KMS-11 (cell line): ENCODE measurements at regions not wholly inside any gene's neighbourhood (a gene's known extent, or its start where the extent isn't known, plus 50 kb on each side); places are given as distances from the start of the nearest gene placed in this dataset.

Source experiments
- H2AFZ ChIP-seq: fragments of 200-600 bp; sonication (generic); 2 replicates; pipeline ENCODE4 v1.6.1; 2016; ENCODE audit warnings: antibody characterized with exemption, mixed run types, low read depth
- H3K27ac ChIP-seq: fragments of 200-600 bp; sonication (generic); 2 replicates; pipeline ENCODE4 v1.6.1; 2016; ENCODE audit warnings: mild to moderate bottlenecking, mixed run types
- H3K27me3 ChIP-seq: fragments of 200-600 bp; sonication (generic); 2 replicates; pipeline ENCODE4 v1.6.1; 2017; ENCODE audit warnings: mild to moderate bottlenecking, low read depth, mixed run types, moderate library complexity; ENCODE audit not compliant: insufficient read depth
- H3K36me3 ChIP-seq: fragments of 200-600 bp; sonication (generic); 2 replicates; pipeline ENCODE4 v1.6.1; 2017; ENCODE audit warnings: mild to moderate bottlenecking, mixed run types; ENCODE audit not compliant: insufficient read depth
- H3K4me1 ChIP-seq: fragments of 200-600 bp; sonication (generic); 2 replicates; pipeline ENCODE4 v1.6.1; 2016; ENCODE audit warnings: mild to moderate bottlenecking, low read depth, mixed run types; ENCODE audit not compliant: poor library complexity, severe bottlenecking
- H3K4me2 ChIP-seq: fragments of 200-600 bp; sonication (generic); 2 replicates; pipeline ENCODE4 v1.7.0; 2016; ENCODE audit warnings: mild to moderate bottlenecking, mixed run types
- H3K4me3 ChIP-seq: fragments of 200-600 bp; sonication (generic); IDR thresholded peaks from 2 replicates; pipeline ENCODE4 v1.6.1; 2017; ENCODE audit warnings: low read depth, low read length, mixed read lengths; ENCODE audit not compliant: insufficient read depth
- H3K79me2 ChIP-seq: fragments of 200-600 bp; sonication (generic); 2 replicates; pipeline ENCODE4 v1.6.1; 2016; ENCODE audit warnings: low read depth, mixed run types; ENCODE audit not compliant: insufficient read depth
- H3K9ac ChIP-seq: fragments of 200-600 bp; sonication (generic); 2 replicates; pipeline ENCODE4 v1.6.1; 2016; ENCODE audit warnings: mild to moderate bottlenecking, mixed run types
- H4K20me1 ChIP-seq: fragments of 200-600 bp; sonication (generic); 2 replicates; pipeline ENCODE4 v1.6.1; 2016; ENCODE audit warnings: mild to moderate bottlenecking, mixed run types; ENCODE audit not compliant: insufficient read depth
- CTCF ChIP-seq: fragments of 200-600 bp; sonication (generic); conservative IDR thresholded peaks from 2 replicates; pipeline ENCODE4 v1.6.1; 2017; ENCODE audit warnings: low read depth, mild to moderate bottlenecking, antibody characterized with exemption, low read length, moderate library complexity, mixed read lengths

GRCh38 chr6:117761610-117762009 is 86.3 kb downstream of the NUS1 start:
- H3K4me3 ChIP-seq = no peak overlapping the region
- H3K79me2 ChIP-seq = no peaks in the 10 kb centered on the region
- TF ChIP-seq CTCF = no peak
- no peak overlapping the region for H3K9ac ChIP-seq
- no peaks in the 10 kb centered on the region for H3K36me3 ChIP-seq
- no peaks in the 10 kb centered on the region for H3K4me1 ChIP-seq
- no peak overlapping the region for H3K27ac ChIP-seq
- H4K20me1 ChIP-seq = no peaks in the 10 kb centered on the region
- H3K4me2 ChIP-seq = no peak overlapping the region
- H2AFZ ChIP-seq = no peak overlapping the region
- H3K27me3 ChIP-seq = no peaks in the 10 kb centered on the region

GRCh38 chr6:117771403-117771802 is 96.1 kb downstream of the NUS1 start:
- no peaks in the 10 kb centered on the region for H3K27me3 ChIP-seq
- H3K4me1 ChIP-seq = peaks cover 5% of the 10 kb centered on the region
- no peak overlapping the region for H3K27ac ChIP-seq
- H3K4me2 ChIP-seq = no peak overlapping the region
- H3K9ac ChIP-seq = no peak overlapping the region
- H3K4me3 ChIP-seq = no peak overlapping the region
- no peak overlapping the region for H2AFZ ChIP-seq
- TF ChIP-seq CTCF = no peak
- no peaks in the 10 kb centered on the region for H3K79me2 ChIP-seq
- no peaks in the 10 kb centered on the region for H4K20me1 ChIP-seq
- H3K36me3 ChIP-seq = no peaks in the 10 kb centered on the region

- Histone ChIP-seq H4K20me1 (no peaks in the 10 kb centered on the region), H2AFZ (no peak overlapping the region), H3K9ac (no peak overlapping the region), H3K79me2 (no peaks in the 10 kb centered on the region), H3K4me2 (no peak overlapping the region), H3K4me3 (no peak overlapping the region), H3K4me1 (peaks cover 5% of the 10 kb centered on the region), H3K36me3 (no peaks in the 10 kb centered on the region), H3K27ac (no peak overlapping the region), H3K27me3 (no peaks in the 10 kb centered on the region)
- TF ChIP-seq CTCF = no peak
These were observed 101.2 kb downstream of the NUS1 start for GRCh38 chr6:117776441-117776840.

GRCh38 chr6:117781550-117781949 is 106.3 kb downstream of the NUS1 start:
- H3K4me3 ChIP-seq = no peak overlapping the region
- H3K27ac ChIP-seq = no peak overlapping the region
- no peaks in the 10 kb centered on the region for H3K27me3 ChIP-seq
- H2AFZ ChIP-seq = no peak overlapping the region
- no peak for TF ChIP-seq CTCF
- H3K9ac ChIP-seq = no peak overlapping the region
- H4K20me1 ChIP-seq = no peaks in the 10 kb centered on the region
- no peaks in the 10 kb centered on the region for H3K79me2 ChIP-seq
- no peak overlapping the region for H3K4me2 ChIP-seq
- no peaks in the 10 kb centered on the region for H3K4me1 ChIP-seq
- no peaks in the 10 kb centered on the region for H3K36me3 ChIP-seq

GRCh38 chr6:117783279-117783678 is 108.0 kb downstream of the NUS1 start:
- Histone ChIP-seq H2AFZ (no peak overlapping the region), H3K79me2 (no peaks in the 10 kb centered on the region), H4K20me1 (no peaks in the 10 kb centered on the region), H3K4me3 (no peak overlapping the region), H3K9ac (no peak overlapping the region), H3K4me1 (no peaks in the 10 kb centered on the region), H3K4me2 (no peak overlapping the region), H3K36me3 (no peaks in the 10 kb centered on the region), H3K27ac (no peak overlapping the region), H3K27me3 (no peaks in the 10 kb centered on the region)
- TF ChIP-seq CTCF = no peak
